Neural progenitor cell (in vitro differentiated cells): ENCODE measurements at regions not wholly inside any gene's neighbourhood (a gene's known extent, or its start where the extent isn't known, plus 50 kb on each side); places are given as distances from the start of the nearest gene placed in this dataset.

Experiments used
- CTCF ChIP-seq: fragments of 200-600 bp; sonication (generic); IDR thresholded peaks from 2 replicates; pipeline ENCODE4 v1.5.1; 2017; ENCODE audit warnings: antibody characterized with exemption, mild to moderate bottlenecking
- EZH2 ChIP-seq: fragments of 200-600 bp; sonication (generic); IDR thresholded peaks from 2 replicates; pipeline ENCODE4 v1.6.1; 2017; ENCODE audit warnings: antibody characterized with exemption, mild to moderate bottlenecking, moderate library complexity
- EZH2phosphoT487 ChIP-seq: fragments of 200-600 bp; sonication (generic); IDR thresholded peaks from 2 replicates; pipeline ENCODE4 v1.6.1; 2017; ENCODE audit warnings: antibody characterized with exemption

- TF ChIP-seq CTCF, result no peak
- no peak for TF ChIP-seq EZH2
- TF ChIP-seq EZH2phosphoT487, result no peak
These were observed 162.8 kb upstream of the SLC38A2 start for GRCh38 chr12:46535376-46535775.
